Upper lobe of left lung (tissue), 6 donors: ENCODE measurements at regions not wholly inside any gene's neighbourhood (a gene's known extent, or its start where the extent isn't known, plus 50 kb on each side); places are given as distances from the start of the nearest gene placed in this dataset.
A peak's percentile ranks its signal among the peaks of the same experiment; 100 is the strongest.

Experiments
- ATAC-seq, 2 donors: fragments of 200-7000 bp; cut with Tn5 transposase; one replicate each; pipeline ENCODE4 v1.9.1; 2022; ENCODE audit warnings: mild to moderate bottlenecking in 2 of 2, moderate library complexity in 2 of 2; ENCODE audit not compliant: low FRiP score in 2 of 2
- DNase-seq, 2 donors: peaks; one replicate each; pipeline ENCODE4 v3.0.0-alpha.2; 2019 to 2020
- H3K27ac ChIP-seq, 4 donors: fragments of 200-600 bp; sonication (generic); one replicate each; pipeline ENCODE4 v1.5.1; 2016 to 2019
- H3K27me3 ChIP-seq, 4 donors: fragments of 200-600 bp; sonication (generic); one replicate each; pipeline ENCODE4 v1.5.1; 2017 to 2019
- H3K36me3 ChIP-seq, 4 donors: fragments of 200-600 bp; sonication (generic); one replicate each; pipeline ENCODE4 v1.5.1; 2016 to 2019
- H3K4me1 ChIP-seq, 4 donors: fragments of 200-600 bp; sonication (generic); one replicate each; pipeline ENCODE4 v1.5.1; 2018 to 2019
- H3K4me3 ChIP-seq, 4 donors: fragments of 200-600 bp; sonication (generic); one replicate each; pipeline ENCODE4 v1.5.1; 2017 to 2019; ENCODE audit warnings: mild to moderate bottlenecking in 2 of 4, moderate library complexity in 1 of 4
- H3K9me3 ChIP-seq, 4 donors: fragments of 200-600 bp; sonication (generic); one replicate each; pipeline ENCODE4 v1.5.1; 2018 to 2019
- CTCF ChIP-seq, 6 experiments: fragments of 450-650 bp in 4 of 6; fragments of 200-600 bp in 2 of 6; sonication (generic) in 2 of 6; IDR thresholded peaks; one replicate each; pipeline ENCODE4 v1.5.1; 2016 to 2019; ENCODE audit warnings: antibody characterized with exemption in 6 of 6
- EP300 ChIP-seq, 4 donors: sonication (generic); formaldehyde crosslinking; IDR thresholded peaks; one replicate each; pipeline ENCODE4 v1.5.1; 2017; ENCODE audit warnings: antibody characterized with exemption in 4 of 4, control low read depth in 2 of 4
- POLR2A ChIP-seq, 4 donors: fragments of 450-650 bp; IDR thresholded peaks; one replicate each; pipeline ENCODE4 v1.5.1; 2016 to 2017; ENCODE audit warnings: antibody characterized with exemption in 4 of 4, mild to moderate bottlenecking in 2 of 4
- POLR2AphosphoS5 ChIP-seq, 2 donors: sonication (generic); formaldehyde crosslinking; IDR thresholded peaks; one replicate each; pipeline ENCODE4 v1.5.1; 2017; ENCODE audit warnings: antibody characterized with exemption in 2 of 2
- WGBS, 2 donors: methylation state at CpG; one replicate each; pipeline ENCODE4 v1.1.5; 2017 to 2018; 5-methylcytosine and 5-hydroxymethylcytosine counted together
- donor health status: DM: no; HTN: no; CAD: no; lungs with moderate emphysema.
- donor health status: DM: no; HTN: yes; CAD: no; lungs with severe emphysema.

DNA sequence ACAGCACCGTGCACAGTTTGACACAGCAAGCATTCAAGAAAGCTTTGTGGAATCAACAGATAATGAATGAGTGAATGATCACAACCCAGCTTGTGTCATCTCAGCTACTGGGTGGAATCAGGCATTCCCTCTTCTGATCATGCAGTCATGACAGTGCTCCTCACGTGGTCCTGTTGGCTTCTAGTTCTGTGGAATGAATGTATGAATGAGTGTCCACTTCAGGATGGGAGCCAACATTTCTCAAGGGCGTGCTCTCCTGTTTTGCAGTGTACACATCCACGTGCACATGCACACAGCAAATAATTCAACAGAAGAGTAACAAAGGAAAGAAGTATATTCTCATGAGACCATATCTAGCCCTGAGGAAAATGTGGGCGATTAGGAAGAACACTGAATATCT, 133.1 kb upstream of the NPVF start:
- TF ChIP-seq CTCF (IDR thresholded peaks at IDR 0.05): no peak
- no peak for TF ChIP-seq POLR2AphosphoS5 (IDR thresholded peaks at IDR 0.05)
- TF ChIP-seq EP300 (IDR thresholded peaks at IDR 0.05): no peak
- no peak for TF ChIP-seq POLR2A (IDR thresholded peaks at IDR 0.05)
- no peak overlapping the region for H3K4me3 ChIP-seq
- no peak for DNase-seq
- no peaks in the 10 kb centered on the region for H3K9me3 ChIP-seq
- H3K27me3 ChIP-seq: no peaks in the 10 kb centered on the region
- no peaks in the 10 kb centered on the region for H3K4me1 ChIP-seq
- no peaks in the 10 kb centered on the region for H3K36me3 ChIP-seq
- no peak for ATAC-seq
- 73 to 83% methylated on average over 5 of the region's 5 CpGs for WGBS, 2 donors
- no peak overlapping the region for H3K27ac ChIP-seq

- H3K27me3 ChIP-seq: no peaks in the 10 kb centered on the region
- H3K9me3 ChIP-seq: no peaks in the 10 kb centered on the region
- ATAC-seq: no peak
- no peaks in the 10 kb centered on the region for H3K36me3 ChIP-seq
- H3K4me1 ChIP-seq: no peaks in the 10 kb centered on the region
- no peak overlapping the region for H3K4me3 ChIP-seq
- WGBS, 2 donors: 33 to 50% methylated on average over 1 of the region's 1 CpG
- TF ChIP-seq EP300 (IDR thresholded peaks at IDR 0.05) (no peak), POLR2AphosphoS5 (IDR thresholded peaks at IDR 0.05) (no peak), POLR2A (IDR thresholded peaks at IDR 0.05) (no peak), CTCF (IDR thresholded peaks at IDR 0.05) (no peak)
- DNase-seq: no peak
- H3K27ac ChIP-seq: no peak overlapping the region
Measured at GRCh38 chr7:25361863-25362262, 133.6 kb upstream of the NPVF start.

DNA sequence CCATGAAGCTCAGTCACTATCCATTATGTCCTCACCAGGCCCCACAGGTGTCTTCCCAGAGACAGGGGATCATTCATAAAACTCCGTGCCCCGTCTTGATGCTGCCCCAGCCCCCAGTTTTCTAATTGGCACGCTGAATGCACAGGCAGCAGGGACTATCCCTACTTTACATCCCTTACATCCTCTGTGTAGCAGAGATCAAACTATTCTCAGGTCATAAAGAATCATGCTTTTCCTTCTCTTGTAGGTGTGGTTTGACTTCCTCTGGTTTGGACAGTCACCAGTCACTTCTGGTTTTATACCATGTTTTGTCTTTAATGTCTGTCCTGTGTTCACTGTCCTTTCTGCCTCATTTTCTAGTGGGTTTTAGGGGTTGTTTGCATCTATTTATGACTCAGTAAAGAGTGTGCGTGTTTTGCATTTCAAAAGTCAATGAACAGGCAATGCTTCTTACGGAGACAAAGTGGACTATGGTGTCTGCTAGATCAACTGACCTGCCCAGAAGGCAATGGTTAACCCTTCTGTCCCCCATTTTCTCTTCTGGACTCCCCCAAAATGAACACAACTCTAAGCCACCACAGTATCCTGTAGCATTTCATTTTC, 140.4 kb upstream of the NPVF start:
- no peaks in the 10 kb centered on the region for H3K4me1 ChIP-seq
- H3K9me3 ChIP-seq: peaks cover 0 to 6% (median 4%) of the 10 kb centered on the region in 4 donors
- H3K27ac ChIP-seq: no peak overlapping the region
- TF ChIP-seq EP300 (IDR thresholded peaks at IDR 0.05) (no peak), POLR2AphosphoS5 (IDR thresholded peaks at IDR 0.05) (no peak), POLR2A (IDR thresholded peaks at IDR 0.05) (no peak), CTCF (IDR thresholded peaks at IDR 0.05) (no peak)
- no peaks in the 10 kb centered on the region for H3K27me3 ChIP-seq
- H3K36me3 ChIP-seq: no peaks in the 10 kb centered on the region
- DNase-seq: no peak
- ATAC-seq: no peak
- 90 to 95% methylated on average over 5 of the region's 5 CpGs for WGBS, 2 donors
- no peak overlapping the region for H3K4me3 ChIP-seq

DNA sequence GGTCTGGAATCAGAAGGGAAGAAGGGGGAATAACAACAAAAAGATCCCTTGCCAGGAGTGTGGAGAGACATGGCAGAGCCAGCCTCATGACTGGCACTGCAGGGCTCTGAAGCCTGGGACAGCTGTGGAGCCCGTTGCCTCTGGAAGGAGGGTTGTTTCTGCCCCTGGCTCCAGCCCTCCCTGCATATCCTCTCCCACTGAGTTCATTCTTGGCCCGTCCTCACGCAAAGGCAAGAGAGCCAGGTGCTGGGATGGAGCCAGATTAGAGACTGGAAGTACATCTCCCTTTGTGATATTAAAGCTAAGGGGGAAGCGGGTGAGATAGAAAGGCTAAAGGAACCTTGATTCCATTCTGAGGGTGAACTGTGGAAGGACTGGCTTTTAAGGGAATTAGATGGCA, 141.5 kb upstream of the NPVF start:
- Histone ChIP-seq H3K27me3 (no peaks in the 10 kb centered on the region), H3K27ac (no peak overlapping the region), H3K36me3 (no peaks in the 10 kb centered on the region), H3K4me3 (no peak overlapping the region), H3K4me1 (no peaks in the 10 kb centered on the region), H3K9me3 (peaks cover 0 to 6% (median 4%) of the 10 kb centered on the region in 4 donors)
- DNase-seq (no peak), ATAC-seq (peak in 1 of 2 donors; percentile 68)
- TF ChIP-seq POLR2AphosphoS5 (IDR thresholded peaks at IDR 0.05): no peak
- TF ChIP-seq POLR2A (IDR thresholded peaks at IDR 0.05): no peak
- no peak for TF ChIP-seq EP300 (IDR thresholded peaks at IDR 0.05)
- no peak for TF ChIP-seq CTCF (IDR thresholded peaks at IDR 0.05)
- 66 to 78% methylated on average over 4 of the region's 4 CpGs for WGBS, 2 donors

GRCh38 chr7:25371972-25372371, 143.7 kb upstream of the NPVF start:
- WGBS, 2 donors: 93 to 94% methylated on average over 2 of the region's 2 CpGs
- Histone ChIP-seq H3K9me3 (peaks cover 0 to 6% (median 4%) of the 10 kb centered on the region in 4 donors), H3K4me1 (no peaks in the 10 kb centered on the region), H3K27me3 (no peaks in the 10 kb centered on the region), H3K36me3 (no peaks in the 10 kb centered on the region), H3K27ac (no peak overlapping the region), H3K4me3 (no peak overlapping the region)
- ATAC-seq: no peak
- no peak for DNase-seq
- TF ChIP-seq POLR2A (IDR thresholded peaks at IDR 0.05): no peak
- TF ChIP-seq CTCF (IDR thresholded peaks at IDR 0.05): no peak
- no peak for TF ChIP-seq POLR2AphosphoS5 (IDR thresholded peaks at IDR 0.05)
- no peak for TF ChIP-seq EP300 (IDR thresholded peaks at IDR 0.05)
